ENCODE measurements at regions not wholly inside any gene's neighbourhood (a gene's known extent, or its start where the extent isn't known, plus 50 kb on each side); places are given as distances from the start of the nearest gene placed in this dataset.

DNA sequence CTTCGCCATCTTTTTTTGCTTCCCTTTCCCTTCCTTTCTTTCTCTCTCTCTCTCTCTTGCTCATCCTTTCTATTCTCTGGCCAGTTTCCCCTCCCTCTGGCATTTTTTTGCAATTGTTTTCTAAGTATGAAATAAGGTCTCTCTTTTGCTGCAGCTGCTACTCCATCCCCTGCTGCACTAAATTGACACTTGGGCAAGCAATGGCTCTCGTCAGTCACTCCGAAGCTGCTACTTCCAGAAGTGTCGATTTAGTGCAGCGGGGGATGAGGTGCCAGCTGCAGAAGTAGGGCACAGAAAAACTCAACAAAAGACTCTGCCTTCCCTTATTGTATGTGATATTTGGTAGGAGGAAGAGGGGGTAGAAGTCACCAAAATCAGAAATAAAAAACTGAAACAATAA lies 642.3 kb downstream of the RWDD3 start:
- TF ChIP-seq POLR2A (IDR thresholded peaks at IDR 0.05; ENCODE audit: low read depth) (no peak), POLR2AphosphoS5 (IDR thresholded peaks at IDR 0.05) (no peak), EP300 (IDR thresholded peaks at IDR 0.05) (no peak)
- TF ChIP-seq, protein P1, sequence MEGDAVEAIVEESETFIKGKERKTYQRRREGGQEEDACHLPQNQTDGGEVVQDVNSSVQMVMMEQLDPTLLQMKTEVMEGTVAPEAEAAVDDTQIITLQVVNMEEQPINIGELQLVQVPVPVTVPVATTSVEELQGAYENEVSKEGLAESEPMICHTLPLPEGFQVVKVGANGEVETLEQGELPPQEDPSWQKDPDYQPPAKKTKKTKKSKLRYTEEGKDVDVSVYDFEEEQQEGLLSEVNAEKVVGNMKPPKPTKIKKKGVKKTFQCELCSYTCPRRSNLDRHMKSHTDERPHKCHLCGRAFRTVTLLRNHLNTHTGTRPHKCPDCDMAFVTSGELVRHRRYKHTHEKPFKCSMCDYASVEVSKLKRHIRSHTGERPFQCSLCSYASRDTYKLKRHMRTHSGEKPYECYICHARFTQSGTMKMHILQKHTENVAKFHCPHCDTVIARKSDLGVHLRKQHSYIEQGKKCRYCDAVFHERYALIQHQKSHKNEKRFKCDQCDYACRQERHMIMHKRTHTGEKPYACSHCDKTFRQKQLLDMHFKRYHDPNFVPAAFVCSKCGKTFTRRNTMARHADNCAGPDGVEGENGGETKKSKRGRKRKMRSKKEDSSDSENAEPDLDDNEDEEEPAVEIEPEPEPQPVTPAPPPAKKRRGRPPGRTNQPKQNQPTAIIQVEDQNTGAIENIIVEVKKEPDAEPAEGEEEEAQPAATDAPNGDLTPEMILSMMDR (IDR thresholded peaks at IDR 0.05): no peak
